Stimulated activated CD4-positive, alpha-beta T cell treated with anti-CD3 and anti-CD28 coated beads, Interleukin-12 subunit alpha, Interleukin-12 subunit beta, amount 100 ng/mL, for 48 hours (primary cell): ENCODE measurements at regions not wholly inside any gene's neighbourhood (a gene's known extent, or its start where the extent isn't known, plus 50 kb on each side); places are given as distances from the start of the nearest gene placed in this dataset.

Source experiments
- DNase-seq, 3 donors: peaks; one replicate each; pipeline ENCODE4 v3.0.0-alpha.2; 2020; ENCODE audit warnings: low read depth in 2 of 3, low spot score in 1 of 3

DNA sequence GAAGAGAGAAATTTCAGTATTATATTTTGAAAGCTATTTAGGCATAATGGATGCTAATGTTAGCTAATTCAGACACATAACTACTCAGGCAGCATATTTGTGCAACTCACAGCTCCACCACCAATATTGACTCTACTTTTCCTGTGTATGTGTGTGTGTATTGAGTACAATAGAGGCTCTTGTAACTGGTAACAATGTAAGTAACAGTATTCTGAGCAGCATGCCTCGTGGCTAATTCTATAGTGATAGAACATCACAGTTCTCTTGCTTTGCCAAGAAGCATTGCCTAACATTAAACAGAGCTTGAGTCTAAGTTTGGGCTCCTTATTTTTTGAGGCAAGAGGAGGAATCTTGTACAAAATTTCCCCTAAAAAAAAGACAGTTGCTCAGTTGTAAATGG lies 98.6 kb upstream of the ARHGEF26 start:
- DNase-seq, result no peak

DNA sequence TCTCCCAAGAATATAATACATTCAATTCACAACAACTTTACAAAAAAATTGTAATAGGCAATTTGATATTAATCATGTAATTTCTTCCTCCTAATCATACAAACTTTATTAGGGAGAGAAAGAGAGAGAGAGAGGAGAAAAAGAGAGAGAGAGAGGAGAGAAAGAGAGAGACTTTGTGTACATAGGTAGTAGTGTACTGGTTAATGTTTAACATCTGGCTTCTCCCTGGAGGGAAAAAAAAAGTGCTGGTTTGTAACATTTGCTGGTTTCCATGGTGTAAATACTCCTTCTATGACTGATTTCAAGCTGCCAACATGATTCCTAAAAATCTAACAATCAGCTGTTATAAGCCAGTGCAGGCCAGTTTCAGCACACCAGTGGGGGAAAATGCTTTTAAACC lies 98.0 kb upstream of the ARHGEF26 start:
- no peak for DNase-seq

DNA sequence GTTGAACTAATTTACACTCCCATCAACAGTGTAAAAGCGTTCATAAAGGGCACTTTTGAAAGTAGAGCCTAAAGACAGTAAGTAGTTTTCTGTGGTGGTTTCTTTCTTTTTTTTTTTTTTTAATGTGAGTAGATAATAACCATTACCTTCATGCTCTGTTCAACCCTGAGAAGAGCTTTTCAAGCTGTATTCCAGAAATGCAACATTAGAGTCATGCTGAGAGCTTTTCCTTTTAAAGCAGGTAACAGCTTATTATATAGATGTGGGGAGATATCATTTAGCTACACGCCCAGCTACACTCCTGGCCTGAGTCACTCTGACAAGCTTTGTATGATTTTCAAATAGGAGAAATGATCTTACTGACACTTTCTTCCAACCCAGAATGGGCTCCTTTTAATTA lies 96.2 kb upstream of the ARHGEF26 start:
- no peak for DNase-seq

DNA sequence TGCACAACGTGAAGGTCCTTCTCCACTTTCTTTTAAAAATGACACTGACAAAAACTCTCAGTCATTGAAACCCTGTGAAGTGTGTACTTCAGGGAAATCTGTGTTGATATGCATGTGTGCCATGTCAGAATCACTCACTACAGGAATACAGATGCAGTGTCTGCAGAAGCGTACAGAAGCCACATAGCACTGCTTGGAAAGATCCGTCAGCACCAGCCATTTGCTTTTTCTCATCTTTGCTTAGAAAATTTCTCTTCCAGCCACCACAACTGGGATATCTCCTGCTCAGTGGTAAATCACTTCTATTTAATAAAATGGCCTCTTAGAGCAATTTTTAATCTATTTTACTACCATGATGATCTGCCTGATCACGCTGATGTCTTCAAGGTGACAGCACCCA lies 91.3 kb upstream of the ARHGEF26 start:
- DNase-seq, result no peak

DNA sequence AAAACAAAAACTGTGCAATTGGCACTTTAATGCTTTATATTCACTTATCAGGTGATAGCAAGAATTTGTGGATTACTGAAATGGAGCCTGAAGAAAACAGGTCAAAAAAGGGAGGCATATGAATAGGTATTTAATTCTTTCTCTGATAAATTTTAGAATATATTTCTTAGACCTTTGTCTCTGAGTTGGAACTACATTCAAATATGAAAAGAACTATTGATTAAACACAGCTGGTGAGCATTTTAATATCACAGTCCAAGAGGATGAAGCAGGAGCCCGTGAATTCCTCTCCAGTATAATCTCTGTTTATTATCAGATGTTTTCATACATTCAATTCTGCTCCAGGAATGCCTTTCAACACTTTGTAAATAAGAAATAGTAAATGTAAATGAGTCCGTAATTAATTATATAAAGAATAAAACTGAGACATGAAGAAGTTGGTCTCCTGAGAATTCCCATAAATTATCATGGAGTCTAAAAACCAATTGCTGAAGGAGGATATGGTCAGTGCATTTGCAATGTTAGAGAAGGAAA lies 86.3 kb upstream of the ARHGEF26 start:
- DNase-seq, result no peak

DNA sequence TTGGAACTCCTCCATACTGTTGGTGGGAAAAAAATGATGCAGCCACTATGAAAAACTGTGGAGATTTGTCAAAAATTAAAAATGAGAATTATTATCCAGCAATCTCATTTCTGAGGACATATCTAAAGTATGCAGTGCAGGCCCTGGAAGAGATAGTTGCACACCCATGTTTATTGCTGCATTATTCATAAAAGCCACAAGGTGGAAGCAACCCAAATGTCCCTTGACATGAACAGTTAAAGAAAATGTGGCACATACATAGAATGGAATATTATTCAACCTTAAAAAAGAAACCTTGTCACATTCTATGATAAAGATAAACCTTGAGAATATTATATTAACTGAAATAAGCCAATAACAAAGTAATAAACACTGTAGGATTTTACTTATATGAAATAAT lies 80.9 kb upstream of the ARHGEF26 start:
- DNase-seq, result no peak

DNA sequence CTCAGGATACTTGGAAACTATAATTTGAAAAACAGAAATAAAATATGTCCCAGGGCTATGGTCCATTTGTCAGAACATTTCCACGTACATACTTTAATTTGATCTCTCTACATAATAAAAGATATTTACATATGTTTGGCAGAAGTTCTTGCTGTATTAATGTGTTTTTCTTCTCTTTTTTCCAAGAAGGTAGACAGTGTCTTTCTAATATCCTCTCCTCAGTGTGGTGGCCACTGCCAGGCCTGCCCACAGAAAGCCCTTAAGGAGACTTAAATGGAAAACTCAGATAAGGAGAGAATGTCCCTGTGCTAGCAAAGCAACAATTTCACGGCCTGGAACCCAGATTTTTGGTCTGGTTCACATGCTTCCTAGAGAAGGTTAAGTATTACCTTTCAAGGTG lies 76.5 kb upstream of the ARHGEF26 start:
- no peak for DNase-seq

DNA sequence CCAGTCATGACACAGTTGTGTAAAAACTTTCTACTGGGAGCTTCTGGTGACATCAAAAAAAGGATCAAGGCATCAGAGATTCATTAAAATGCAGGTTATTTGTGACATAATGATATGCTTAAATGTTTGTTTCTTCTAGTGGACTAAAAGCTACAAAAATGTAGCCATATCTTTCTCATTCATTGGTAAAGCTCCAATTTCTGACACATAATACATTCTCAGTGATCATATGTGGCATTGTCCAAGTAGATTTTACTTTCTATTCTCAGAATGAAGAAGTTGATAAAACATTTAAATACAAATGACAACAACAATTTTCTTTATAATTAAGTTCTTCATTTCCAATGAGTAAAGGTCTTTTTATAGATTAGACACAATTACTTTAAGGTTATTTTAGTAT lies 71.0 kb upstream of the ARHGEF26 start:
- DNase-seq, result no peak

DNA sequence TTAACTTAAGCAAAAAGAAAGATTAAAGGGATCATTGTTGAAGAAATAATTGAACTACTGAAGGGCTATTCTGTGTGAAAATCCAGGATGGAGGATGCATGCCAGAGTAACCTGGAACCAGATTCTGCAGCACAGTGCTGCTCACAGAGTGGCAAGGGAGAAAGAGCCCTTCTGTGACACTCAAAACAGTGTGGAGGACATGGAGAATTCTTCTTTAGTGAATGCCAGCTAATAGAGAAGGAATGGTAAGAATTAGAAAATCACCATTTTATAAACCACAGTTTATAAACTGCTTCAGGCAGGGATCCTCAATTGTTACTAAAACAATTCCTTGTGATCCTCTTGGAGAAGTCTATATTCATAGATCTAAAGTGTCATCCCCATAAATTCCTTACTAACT lies 70.4 kb upstream of the ARHGEF26 start:
- no peak for DNase-seq

DNA sequence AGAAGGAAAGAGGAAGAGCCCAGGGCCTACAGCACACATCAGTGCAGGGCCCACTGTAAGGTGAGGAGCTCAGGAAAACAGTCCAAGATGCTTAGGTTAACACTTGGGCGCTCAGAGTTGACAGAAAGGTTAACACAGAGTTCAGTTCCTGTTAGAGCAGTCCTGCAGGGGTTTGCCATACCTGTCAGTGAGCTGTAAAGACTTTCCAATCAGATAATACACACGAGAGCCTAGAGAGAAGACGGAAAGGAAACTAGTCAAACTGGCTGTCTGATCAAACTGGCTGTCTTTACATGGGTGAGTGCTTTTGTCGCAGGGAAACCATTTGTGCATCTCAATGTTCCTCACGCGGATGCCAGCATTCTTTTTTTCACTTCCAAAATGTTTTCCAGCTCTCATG lies 61.4 kb upstream of the ARHGEF26 start:
- no peak for DNase-seq

DNA sequence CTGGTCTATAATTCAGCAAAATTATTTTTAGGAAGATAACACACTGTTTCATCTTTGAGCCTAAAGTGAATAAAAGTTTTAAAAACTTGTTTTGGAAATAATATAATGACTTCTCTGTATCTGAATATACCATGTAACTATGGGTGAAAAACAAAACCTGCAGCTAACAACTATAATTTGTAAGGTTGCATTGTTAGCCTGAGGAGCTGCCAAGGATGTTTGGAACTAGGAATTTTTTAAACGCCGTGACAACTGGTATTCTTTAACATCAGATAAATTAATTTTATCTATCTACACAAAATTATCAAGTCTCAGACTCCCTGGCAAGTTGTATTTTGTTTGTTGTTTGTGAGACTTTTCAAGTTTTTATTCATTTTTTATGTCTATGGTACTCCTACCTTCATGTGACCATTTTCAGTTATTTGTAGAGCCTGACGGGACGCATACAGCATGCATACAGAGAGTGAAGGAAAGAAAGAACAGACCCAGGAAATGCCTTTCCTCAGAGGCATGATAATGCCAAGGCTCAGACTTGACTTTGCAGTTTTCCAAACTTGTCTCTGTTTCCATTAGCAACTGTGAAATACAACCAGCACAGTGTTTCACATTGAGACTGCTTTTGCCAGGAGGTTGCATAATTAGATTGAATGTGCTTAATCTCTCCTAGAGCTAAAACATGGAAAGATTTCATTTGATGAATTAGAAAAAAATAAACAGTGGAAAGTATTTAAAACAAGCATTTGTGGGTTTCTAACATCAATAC lies 60.8 kb upstream of the ARHGEF26 start:
- no peak for DNase-seq

DNA sequence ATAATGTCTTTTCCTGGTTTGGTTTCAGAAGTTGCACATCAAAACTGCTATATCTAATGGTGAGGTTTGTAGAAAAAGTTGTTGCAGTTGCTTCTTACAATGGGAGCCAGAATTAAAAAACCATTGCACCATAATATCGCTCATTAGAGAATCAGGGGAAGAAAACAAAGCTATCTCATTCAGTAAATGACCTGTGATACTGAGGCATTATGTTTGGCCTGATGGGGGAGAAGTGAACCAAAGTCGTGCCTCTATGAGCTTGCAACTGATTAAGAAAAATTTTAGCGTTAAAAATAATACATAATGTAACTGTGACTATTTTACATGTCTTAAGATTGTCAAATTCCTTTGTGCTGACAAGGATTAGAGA lies 60.2 kb upstream of the ARHGEF26 start:
- no peak for DNase-seq

DNA sequence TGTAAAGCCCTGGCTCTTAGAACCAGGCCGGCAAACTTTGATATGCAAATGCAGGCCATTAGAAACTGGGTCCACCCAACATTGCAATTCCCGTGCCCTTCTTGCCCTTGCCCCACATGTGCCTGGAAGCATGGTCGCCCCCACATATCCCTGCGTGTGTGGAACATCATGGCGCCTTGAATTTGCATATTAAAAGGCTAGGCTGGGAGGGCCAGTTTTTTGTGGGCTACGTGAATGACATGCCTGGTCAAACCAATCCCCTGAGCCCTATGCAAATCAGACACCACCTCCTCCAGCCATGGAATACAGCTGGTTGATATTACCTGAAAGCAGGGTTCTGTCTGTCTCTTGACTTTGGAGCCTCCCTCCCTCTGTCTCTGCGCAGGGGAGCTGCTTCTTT lies 58.7 kb upstream of the ARHGEF26 start:
- no peak for DNase-seq

DNA sequence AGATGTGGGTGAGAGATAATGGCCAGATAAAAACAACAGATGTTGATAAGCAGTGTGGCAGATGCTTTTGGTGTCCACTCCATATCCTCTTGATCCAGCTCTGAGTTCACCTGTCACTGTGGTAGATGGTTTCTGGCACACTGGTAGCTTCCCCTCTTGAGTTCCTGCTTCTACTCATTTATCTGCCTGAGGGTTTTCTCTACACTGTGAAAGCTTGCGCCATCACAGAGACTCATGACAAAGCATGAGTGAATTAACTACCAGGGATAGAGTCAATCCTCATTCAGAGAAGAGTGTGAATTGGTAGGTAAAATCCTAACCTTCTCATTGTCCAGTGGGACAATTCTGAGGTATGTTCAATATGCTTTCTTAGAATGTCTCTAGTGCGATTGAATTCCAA lies 50.0 kb upstream of the ARHGEF26 start:
- no peak for DNase-seq
